GM11168 (cell line): ENCODE measurements at regions not wholly inside any gene's neighbourhood (a gene's known extent, or its start where the extent isn't known, plus 50 kb on each side); places are given as distances from the start of the nearest gene placed in this dataset.

Experiments used
- in situ Hi-C: fragments of 300-500 bp; cut with MboI; formaldehyde crosslinking; loops from one replicate; pipeline ENCODE4 v1.12.0; 2022; ENCODE audit warnings: low sequenced_read_pairs; ENCODE audit not compliant: unreplicated experiment

DNA sequence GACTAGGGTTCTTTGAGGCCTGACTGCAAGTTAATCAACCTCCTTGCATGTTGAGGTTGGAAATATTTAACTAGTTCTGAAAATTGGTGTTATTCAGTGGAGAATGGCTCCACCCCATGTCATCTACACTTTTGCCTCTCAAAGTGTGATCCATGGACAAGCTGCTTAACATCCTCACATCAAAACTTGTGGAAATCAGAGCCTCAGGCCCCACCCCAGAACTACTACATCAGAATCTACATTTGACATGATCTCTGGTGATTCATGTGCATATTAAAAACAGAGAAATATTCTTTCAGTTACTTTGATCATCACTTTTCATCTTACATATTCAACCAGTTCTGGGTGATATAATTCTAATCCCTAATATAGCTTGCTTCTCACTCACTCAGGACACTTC, 632.9 kb downstream of the ARL4A start:
- in situ Hi-C loops = loop anchor here (25.0 kb wide), 1 partner anchor 1142 kb away; no protein-coding TSS in a partner anchor

DNA sequence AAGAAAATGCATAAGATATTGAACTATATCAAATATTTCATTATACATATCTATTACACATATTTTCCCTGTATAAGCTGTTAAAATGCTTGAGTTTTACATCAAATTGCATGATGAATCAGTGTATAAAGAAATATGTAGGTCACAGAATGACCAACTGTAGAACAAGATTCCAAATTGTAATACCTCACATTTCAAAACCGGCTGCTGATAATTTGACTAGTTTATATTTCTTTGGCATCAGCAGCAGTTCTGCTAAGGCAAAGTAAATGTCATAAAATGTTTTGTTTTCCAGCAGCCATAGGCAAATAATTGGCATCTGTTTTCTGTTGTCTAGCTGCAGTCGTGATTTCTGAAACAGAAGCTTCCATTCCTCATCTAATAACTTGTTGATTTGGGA, 633.9 kb downstream of the ARL4A start:
- in situ Hi-C loops = loop anchor here (25.0 kb wide), 1 partner anchor 1141 kb away; no protein-coding TSS in a partner anchor

DNA sequence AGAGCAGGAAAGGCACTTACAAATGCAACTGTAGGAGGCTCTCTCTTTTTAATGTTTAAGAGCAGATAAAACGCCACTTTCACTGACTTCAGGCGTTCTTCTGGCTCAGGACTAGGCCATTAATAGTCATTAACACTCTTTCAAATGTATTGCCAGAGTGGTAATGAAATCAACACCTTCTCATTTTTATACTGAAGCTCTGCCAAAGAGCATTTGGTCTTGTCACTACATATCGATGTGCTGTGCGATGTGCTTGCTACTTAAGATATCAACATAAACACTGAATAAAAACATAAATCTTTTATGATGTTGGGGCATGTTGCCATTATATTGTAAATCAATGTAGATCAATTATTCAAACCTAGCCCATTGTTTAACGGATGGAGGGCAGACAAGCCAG, 634.7 kb downstream of the ARL4A start:
- in situ Hi-C loops = loop anchor here (25.0 kb wide), 1 partner anchor 1140 kb away; no protein-coding TSS in a partner anchor

DNA sequence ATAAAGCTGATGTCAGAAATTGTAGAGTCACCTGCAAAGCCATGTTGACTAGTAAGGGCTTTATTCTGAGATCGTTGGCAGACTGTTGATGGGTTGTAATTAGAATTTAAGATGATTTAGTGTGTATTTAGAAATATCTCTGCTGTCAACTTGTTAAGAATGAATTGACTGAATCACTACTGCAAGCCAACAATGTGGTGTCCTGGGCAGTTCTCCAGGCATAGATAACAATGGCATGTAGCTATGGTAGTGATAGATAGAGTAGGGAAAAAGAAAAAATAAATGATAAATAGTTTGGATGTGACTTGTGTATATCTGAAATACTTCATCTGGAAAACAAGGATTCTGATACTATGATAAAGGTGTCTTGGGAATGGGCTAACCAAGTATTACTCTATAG, 640.2 kb downstream of the ARL4A start:
- in situ Hi-C loops = no loop called here

DNA sequence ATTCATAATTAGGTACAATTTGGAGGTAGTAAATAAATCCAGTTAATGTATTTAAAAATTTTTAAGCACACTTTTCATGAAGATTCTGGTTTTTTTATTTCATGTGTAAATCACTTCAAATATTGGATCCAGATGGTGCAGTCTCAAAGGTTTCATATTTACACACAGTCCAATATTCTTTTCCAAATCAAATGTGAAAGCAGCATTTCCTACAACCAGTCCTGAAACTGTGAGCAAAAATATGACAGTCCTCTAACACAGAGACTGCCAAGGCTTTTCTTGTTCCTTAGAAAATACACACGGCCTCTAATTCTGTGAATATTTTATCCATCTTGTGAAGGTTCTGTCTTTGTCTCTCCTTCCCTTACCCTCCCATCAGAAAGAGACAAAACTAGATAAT, 645.9 kb downstream of the ARL4A start:
- in situ Hi-C loops = no loop called here

DNA sequence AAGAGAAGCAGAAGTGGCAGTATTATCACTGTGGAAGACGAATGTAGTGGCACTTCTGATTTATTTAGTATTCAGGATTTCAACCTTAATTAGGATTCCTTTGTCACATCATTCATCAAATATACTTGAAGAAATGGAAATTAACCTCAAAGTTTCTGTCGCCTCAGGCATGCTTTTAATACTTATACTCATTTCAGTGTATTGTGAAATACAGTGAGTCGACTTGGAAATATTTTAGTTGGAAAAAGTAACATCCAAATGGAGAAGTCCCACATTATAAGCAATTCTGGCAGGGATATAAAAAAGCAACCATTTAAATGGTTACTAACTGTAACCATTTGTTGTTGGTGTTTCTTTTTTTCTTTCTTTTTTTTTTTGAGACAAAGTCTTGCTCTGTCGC, 648.8 kb downstream of the ARL4A start:
- in situ Hi-C loops = no loop called here

DNA sequence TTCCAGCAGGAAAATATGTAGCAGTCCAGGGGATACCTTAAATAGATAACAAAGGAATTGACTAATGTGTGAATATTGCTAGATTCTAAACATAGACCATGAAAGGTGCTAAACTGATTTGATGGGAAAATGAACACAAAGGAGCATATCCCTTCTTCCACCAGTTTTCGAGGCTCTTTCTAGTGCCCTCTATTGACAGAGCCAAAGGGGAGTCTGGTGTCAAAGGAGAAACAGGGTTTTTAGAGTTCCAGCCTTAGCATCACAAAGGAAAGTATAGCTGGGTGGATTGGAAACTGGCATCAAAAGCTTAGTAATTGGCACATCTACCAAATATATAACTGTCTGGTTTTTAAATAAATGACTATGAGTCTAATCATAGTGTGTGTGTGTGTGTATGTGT, 636.8 kb downstream of the ETV1 start:
- in situ Hi-C loops = no loop called here

DNA sequence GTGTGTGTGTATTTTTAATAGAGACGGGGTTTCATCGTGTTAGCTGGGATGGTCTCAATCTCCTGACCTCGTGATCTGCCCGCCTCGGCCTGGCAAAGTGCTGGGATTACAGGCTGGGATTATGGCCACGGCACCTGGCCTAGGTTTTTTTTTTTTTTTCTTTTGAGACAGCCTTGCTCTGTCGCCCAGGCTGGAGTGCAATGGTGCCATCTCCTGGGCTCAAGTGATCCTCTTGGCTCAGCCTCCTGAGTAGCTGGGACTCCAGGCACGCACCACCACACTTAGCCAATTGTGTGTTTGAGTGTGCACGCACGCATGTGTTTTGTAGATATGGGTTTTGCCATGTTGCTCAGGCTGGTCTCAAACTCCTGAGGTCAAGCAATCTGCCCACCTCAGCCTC, 629.8 kb downstream of the ETV1 start:
- in situ Hi-C loops = no loop called here

DNA sequence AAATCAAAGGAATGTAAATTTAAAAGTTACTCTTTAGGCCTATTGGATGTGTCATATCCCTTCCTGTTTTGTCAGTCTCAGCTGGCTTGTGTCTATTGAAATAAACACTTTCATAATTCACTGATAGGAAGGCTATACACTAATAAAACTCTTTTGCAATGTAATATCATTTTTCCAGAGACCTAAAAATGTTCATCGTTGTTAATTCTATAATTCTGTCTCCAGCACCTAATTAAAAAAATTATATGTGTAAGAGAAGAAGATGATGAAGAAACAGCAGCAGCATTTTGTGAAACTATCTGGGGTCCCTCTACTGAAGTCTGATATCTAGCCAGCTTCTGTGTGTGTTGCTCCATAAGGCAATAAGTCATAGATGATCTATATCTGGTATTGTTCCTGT, 602.7 kb downstream of the ETV1 start:
- in situ Hi-C loops = no loop called here

DNA sequence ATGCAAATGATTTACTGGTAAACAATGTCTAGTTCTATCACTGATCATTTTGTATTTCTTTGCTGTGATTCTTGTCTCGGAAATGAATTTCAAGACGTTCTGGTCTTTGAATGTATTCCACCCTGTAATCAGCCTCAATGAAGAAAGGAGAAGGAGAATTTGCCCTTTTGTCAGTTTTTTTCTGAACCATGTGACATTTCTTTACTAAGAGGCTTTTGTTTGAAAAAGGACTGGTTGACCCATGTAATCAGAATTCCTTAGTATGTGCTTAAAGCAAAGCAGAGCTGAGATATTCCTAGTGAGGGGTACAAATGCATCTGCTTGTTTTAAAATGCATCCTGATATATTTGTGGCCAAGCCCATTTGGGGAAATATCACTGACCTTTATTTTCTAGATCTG, 581.6 kb downstream of the ETV1 start:
- in situ Hi-C loops = no loop called here

DNA sequence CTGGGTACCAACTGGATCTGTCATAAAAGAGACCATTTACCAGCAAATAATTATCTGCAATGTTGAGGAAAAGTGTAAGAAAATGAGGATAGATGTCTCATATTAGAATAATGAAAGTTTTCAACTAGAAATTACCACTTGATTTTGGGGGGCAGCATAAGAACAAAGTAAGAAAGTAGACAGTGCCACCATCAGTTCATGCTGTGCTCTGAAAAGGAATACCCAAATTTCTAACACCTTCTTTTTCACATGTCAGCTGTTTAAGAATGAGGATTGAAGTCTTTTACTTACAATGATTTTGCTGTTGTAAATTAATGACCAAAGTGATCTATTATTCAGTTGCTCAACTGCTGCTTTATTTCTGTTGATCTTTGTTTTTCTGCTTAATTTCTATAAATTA, 578.3 kb downstream of the ETV1 start:
- in situ Hi-C loops = no loop called here

DNA sequence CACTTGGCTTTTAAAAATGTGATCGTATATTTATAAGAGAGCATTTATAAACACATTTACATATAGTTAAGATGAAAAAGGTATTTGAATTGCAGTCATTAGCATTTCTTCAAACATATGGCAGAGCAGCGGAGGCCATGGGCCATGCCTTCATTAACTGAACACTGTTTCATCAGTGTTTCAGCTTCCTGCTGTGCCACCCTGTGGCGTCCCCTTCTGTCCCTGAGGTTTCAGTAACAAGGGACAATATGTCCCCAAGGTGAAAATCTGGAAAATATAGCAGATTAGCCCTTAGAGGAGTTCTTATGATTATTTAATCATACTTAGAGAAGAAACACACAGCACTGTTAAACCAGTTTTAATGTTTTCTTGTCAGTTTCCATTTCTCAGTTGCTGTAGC, 577.8 kb downstream of the ETV1 start:
- in situ Hi-C loops = no loop called here

DNA sequence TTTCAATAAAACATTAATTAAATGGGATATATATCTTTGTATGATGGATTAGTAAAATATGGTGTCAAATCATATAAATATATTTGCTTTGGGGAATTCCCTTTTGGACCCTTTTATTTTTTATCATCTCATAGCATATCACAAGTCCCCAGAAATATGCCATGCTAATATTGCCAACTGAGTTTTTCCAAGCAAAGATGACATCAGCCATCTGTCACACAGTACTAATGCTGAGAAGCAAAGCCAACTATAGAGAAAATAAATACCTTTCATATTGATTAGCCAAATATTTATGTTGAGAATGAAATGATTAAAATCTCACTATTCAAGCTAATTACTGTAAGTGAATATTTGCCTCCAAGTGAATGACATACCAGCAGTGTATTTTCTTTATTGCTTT, 575.3 kb downstream of the ETV1 start:
- in situ Hi-C loops = no loop called here

DNA sequence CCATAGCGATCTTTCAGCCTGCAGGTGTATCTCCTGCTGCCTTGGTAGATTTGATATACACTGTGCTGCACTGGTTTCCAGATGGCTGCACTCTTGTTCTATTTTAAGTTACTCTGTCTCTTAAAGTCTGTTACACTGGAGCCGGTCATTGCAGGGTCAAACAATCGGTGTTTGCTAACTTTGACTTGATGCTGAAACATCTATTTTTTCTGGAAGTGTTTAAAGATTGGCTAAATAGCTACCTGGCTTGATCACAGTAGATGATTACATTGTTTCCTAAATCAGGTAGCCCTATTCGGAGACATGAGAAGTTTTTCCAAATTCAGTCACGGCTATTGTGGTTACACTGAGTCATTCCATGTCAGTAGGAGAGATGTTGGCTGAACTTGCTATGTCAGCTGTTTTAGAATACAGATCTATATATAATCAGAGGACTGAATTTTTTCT, 574.8 kb downstream of the ETV1 start:
- in situ Hi-C loops = no loop called here

DNA sequence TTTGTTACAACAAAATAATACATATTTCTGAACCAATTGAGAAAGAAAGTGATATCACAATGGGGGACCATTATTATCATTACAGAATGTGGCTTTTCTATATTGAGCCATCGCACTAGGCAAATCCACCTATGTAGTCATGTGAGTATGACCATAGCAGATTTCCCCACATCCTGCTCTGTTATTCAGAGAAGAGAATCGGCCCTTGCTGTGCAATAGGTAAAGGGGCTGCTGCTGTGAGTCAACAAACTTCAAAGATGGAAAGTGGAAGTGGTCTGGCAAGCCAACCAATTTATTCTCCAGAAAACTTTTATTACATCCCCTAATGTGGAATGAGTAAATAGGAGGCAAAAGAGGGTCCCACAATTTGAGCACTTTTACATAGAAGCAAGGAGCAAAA, 573.4 kb downstream of the ETV1 start:
- in situ Hi-C loops = no loop called here

DNA sequence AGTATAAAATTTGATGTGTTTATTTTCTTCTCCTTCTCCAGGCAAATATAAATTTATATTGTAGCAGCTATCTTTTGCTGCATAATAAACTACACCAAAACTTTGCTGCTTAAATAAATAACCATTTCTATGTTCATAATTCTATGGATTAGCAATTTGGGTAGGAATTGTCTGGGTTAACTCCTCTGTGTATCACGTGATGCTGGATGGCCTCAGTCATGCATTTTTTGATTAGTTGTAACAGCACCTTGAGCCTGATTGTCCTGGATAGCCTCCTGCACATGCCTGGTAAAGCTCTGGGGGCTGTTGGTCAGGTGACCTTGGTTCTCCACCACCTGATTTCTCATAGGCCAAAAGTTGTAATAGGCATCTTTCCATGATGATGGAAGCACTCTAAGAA, 572.9 kb downstream of the ETV1 start:
- in situ Hi-C loops = no loop called here

DNA sequence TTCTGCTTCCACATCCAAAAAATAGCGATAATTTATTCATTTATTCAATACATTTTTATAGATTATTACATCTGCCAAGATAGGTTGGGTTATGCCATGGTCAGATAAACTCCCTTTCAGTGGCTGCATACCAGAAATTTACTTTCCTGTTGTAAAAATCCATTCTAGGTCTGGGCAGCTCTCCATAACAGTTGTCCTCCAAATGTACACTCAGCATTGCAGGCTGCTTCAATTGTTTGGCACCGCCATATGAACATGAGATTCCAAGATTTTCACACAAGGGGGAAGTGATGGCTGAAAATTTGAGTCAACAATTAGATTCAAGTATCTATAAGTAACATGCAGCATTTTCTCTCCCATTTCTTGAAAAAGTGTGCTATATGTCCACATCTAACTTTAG, 568.7 kb downstream of the ETV1 start:
- in situ Hi-C loops = no loop called here

DNA sequence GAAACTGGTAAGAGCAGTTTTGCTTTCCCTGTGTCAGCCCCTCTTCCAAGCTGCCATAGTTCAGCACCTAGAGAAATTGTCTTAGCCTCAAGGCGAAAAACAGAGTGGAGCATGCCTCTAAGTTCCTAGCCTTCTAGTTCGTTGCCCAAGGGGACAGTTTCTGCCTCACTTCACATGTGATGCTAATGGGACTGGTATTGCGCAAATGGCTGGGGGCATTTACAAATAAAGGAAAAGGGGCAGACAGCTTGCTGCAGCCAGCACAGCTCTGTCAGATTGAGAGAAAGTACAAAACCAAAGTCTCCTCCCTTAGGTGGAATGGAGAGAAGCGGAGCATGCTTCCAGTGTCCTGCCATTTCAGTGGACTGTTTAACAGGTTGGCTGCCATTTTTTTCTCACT, 567.7 kb downstream of the ETV1 start:
- in situ Hi-C loops = no loop called here

DNA sequence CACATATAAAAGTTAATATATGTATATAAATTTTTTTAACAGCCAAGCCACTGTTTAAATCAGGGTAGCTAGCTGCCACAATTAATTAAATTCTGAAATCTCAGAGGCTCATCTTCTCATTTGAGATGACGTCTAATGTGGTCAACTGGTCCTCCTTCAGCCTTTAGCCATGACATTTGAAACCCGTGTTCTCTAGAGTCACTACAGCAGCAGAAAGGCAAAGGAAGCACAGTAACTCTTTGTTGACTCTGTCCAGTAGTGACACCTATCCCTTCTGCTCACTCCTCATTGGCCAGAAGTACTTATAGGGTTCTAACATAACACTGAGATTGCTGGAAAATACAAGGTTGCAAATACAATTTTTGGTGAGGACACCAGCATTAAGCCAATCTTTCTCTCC, 555.5 kb downstream of the ETV1 start:
- in situ Hi-C loops = no loop called here

DNA sequence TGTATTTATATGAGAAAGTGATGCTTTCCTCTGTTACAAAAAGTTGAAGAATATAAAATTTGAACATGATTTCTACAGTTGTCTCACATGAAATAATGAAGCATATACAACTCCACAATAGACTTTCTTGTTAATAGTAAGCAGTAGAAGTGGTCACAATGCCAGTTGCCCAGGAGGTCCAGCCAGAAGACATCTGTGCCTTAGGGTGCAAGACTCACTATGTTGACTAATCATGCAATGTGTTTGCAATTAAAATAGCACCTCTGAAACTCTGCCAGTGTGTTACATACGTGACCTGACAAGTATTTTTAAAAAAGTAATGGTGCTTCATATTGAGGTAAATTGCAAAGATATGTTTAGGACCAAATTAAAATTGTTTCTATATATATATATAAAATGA, 547.2 kb downstream of the ETV1 start:
- in situ Hi-C loops = no loop called here

DNA sequence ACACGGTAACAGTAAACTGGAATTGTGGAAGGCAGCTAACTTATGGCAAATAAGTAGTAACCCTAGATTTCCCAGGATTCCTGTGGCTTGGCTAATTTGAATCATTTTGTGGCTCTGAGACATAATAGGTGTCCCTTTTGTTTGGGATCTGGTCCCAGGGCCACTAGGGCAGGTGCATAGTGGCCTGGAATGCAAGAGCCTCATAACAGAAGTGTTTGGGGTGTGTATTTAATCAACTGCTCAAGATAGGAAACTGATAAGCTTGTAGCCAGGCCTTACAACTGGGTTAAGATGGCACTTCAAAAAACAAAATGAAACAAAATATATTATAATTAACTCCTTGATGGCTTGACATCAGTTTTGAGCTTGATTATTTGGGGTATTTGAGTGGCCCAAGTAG, 541.8 kb downstream of the ETV1 start:
- in situ Hi-C loops = no loop called here

DNA sequence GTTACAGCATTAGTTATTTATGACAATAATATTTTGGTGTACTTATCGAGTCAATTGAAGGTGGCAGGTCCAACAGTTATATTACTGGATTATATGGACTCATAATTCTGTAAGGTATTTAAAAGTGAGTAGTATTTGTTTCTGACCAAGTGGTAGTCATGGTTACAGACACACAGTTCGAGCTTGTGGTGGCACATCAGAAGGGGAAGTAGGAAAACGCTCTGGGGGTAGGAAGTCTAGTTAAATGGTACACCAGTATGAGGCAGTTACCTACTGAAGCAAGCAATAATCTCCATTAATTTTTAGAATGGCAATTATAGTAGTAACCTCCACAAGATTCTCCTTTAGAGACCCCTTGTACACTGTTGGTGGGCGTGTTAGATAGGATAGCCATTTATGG, 541.2 kb downstream of the ETV1 start:
- in situ Hi-C loops = no loop called here

DNA sequence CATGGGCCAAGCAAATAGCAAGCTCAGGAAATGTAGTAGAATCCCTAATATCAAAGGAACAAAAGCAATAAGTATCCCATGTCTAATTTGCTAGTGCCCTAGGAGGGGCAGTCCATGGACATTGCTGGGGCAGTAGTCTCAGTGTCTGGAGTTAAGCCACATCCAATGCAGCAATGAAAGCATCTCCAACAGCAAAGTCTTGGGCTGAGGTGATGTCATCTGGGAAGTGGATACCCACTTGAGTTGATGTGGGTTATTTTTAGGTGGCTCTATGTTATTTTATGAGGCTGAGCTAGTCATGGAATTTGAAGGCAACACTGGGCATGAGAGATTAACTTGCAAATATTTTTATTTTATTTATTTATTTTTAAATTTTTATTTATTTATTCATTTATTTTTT, 540.0 kb downstream of the ETV1 start:
- in situ Hi-C loops = no loop called here
